GM18907 (cell line): ENCODE measurements at regions not wholly inside any gene's neighbourhood (a gene's known extent, or its start where the extent isn't known, plus 50 kb on each side); places are given as distances from the start of the nearest gene placed in this dataset.
A peak's percentile ranks its signal among the peaks of the same experiment; 100 is the strongest.
"Not testable (repeated sequence)": the region's sequence is repeated elsewhere in the genome, so short reads cannot be mapped to it uniquely, and the experiment has no call there.

Experiments used
- ATAC-seq: cut with Tn5 transposase; IDR thresholded peaks from one replicate; pipeline ENCODE4 v1.9.1; 2021; ENCODE audit warnings: mild to moderate bottlenecking, moderate library complexity; ENCODE audit not compliant: unreplicated experiment

- ATAC-seq, result no peak
Measured at GRCh38 chr14:49946320-49947141, 53.6 kb downstream of the ARF6 start.

GRCh38 chr14:49947506-49947905 lies 54.6 kb downstream of the ARF6 start:
- ATAC-seq, result no peak

GRCh38 chr14:49950275-49951228 lies 57.7 kb downstream of the ARF6 start:
- no peak for ATAC-seq

- ATAC-seq, result no peak
Measured at GRCh38 chr14:49951229-49951607, 58.3 kb downstream of the ARF6 start.

GRCh38 chr14:49951691-49952345 lies 58.9 kb downstream of the ARF6 start:
- no peak for ATAC-seq

- ATAC-seq, result no peak
Measured at GRCh38 chr14:49953196-49953595, 60.3 kb downstream of the ARF6 start.

GRCh38 chr14:49954171-49954631 lies 61.3 kb downstream of the ARF6 start:
- no peak for ATAC-seq

- no peak for ATAC-seq
Measured at GRCh38 chr14:49955024-49955423, 62.1 kb downstream of the ARF6 start.

- no peak for ATAC-seq
Measured at GRCh38 chr14:49957089-49957852, 64.4 kb downstream of the ARF6 start.

GRCh38 chr14:49959822-49960408 lies 67.0 kb downstream of the ARF6 start:
- ATAC-seq, result peak; percentile 66

GRCh38 chr14:49960453-49960852 lies 67.6 kb downstream of the ARF6 start:
- ATAC-seq, result no peak

- peak; percentile 49 for ATAC-seq
Measured at GRCh38 chr14:49961270-49962222, 68.7 kb downstream of the ARF6 start.

GRCh38 chr14:49962621-49963020 lies 69.7 kb downstream of the ARF6 start:
- peak; percentile 30 for ATAC-seq

GRCh38 chr14:49965068-49965651 lies 72.3 kb downstream of the ARF6 start:
- not testable (repeated sequence) for ATAC-seq

GRCh38 chr14:49966304-49966809 lies 73.5 kb downstream of the ARF6 start:
- ATAC-seq, result no peak

- no peak for ATAC-seq
Measured at GRCh38 chr14:49966971-49967630, 74.2 kb downstream of the ARF6 start.

- ATAC-seq, result no peak
Measured at GRCh38 chr14:49969961-49970360, 77.1 kb downstream of the ARF6 start.
